Ovary (tissue), 7 donors: ENCODE measurements at regions not wholly inside any gene's neighbourhood (a gene's known extent, or its start where the extent isn't known, plus 50 kb on each side); places are given as distances from the start of the nearest gene placed in this dataset.

ENCODE experiments used
- DNase-seq, 5 donors: peaks; one replicate each; pipeline ENCODE4 v3.0.0-alpha.2; 2019 to 2020
- H3K27ac ChIP-seq, 2 donors: fragments of 200-600 bp; one replicate each; pipeline versions ENCODE4 v1.5.1 to v1.8.0; 2019 to 2022
- H3K27me3 ChIP-seq: fragments of 200-600 bp; one replicate; pipeline ENCODE4 v1.8.0; 2022
- H3K36me3 ChIP-seq: fragments of 200-600 bp; sonication (generic); one replicate; pipeline ENCODE4 v1.5.1; 2019
- H3K4me1 ChIP-seq: one replicate; pipeline ENCODE4 v1.8.1; 2013; ENCODE audit warnings: mild to moderate bottlenecking, moderate library complexity; ENCODE audit not compliant: insufficient read depth
- H3K4me3 ChIP-seq: fragments of 200-600 bp; sonication (generic); one replicate; pipeline ENCODE4 v1.5.1; 2017
- H3K9me3 ChIP-seq, 2 donors: fragments of 200-600 bp in 1 of 2; sonication (generic) in 1 of 2; one replicate each; pipeline versions ENCODE4 v1.5.1 to v1.8.1; 2013 to 2019; ENCODE audit warnings: mild to moderate bottlenecking in 1 of 2, moderate library complexity in 1 of 2
- CTCF ChIP-seq, 3 donors: fragments of 450-650 bp in 2 of 3; fragments of 200-600 bp in 1 of 3; IDR thresholded peaks; one replicate each; pipeline versions ENCODE4 v1.5.1 to v1.8.0; 2016 to 2022; ENCODE audit warnings: antibody characterized with exemption in 3 of 3, mild to moderate bottlenecking in 1 of 3
- EP300 ChIP-seq: sonication (generic); formaldehyde crosslinking; IDR thresholded peaks from one replicate; pipeline ENCODE4 v1.6.1; 2017; ENCODE audit warnings: antibody characterized with exemption
- POLR2A ChIP-seq: fragments of 450-650 bp; IDR thresholded peaks from one replicate; pipeline ENCODE4 v1.6.1; 2017; ENCODE audit warnings: antibody characterized with exemption, mild to moderate bottlenecking, moderate library complexity
- WGBS, 3 donors: extraction: QIAGEN DNeasy Blood & Tissue Kit in 1 of 3; methylation state at CpG; one replicate each; pipeline versions ENCODE4 v1.1.5 to v1.1.7; 2013 to 2017; 5-methylcytosine and 5-hydroxymethylcytosine counted together
- intact Hi-C, 4 donors: fragments of 100-400 bp; cut with DNase I; formaldehyde crosslinking; loops; one replicate each; pipeline versions ENCODE4 v1.11.0 to v1.15.1; 2022 to 2023
- donor health status: DM: no; HTN: no; CAD: no; lungs with moderate emphysema.
- donor health status: DM: no; HTN: no; CAD: no.
- donor health status: Bipolar disorder and iron deficiency.
- donor health status: DM: no; HTN: no; CAD: no.
- donor health status: DM: yes; HTN: yes; CAD: no.

- Histone ChIP-seq H3K4me3 (no peak overlapping the region), H3K4me1 (no peaks in the 10 kb centered on the region), H3K9me3 (no peaks in the 10 kb centered on the region), H3K27ac (no peak overlapping the region), H3K27me3 (peaks cover 6% of the 10 kb centered on the region), H3K36me3 (no peaks in the 10 kb centered on the region)
- 61 to 74% (median 63%) methylated on average over 4 of the region's 4 CpGs for WGBS, 3 donors
- intact Hi-C loops: no loop called here
- TF ChIP-seq CTCF (IDR thresholded peaks at IDR 0.05) (no peak), EP300 (no peak), POLR2A (no peak)
- DNase-seq: no peak
Observed at GRCh38 chr1:238653693-238654321, 732.6 kb upstream of the CHRM3 start.

GRCh38 chr1:238652346-238652968 is 733.9 kb upstream of the CHRM3 start:
- no peaks in the 10 kb centered on the region for H3K4me1 ChIP-seq

GRCh38 chr1:238649200-238649599 is 737.2 kb upstream of the CHRM3 start:
- Histone ChIP-seq H3K27ac (no peak overlapping the region), H3K4me1 (no peaks in the 10 kb centered on the region), H3K9me3 (no peaks in the 10 kb centered on the region), H3K4me3 (no peak overlapping the region), H3K27me3 (no peaks in the 10 kb centered on the region), H3K36me3 (no peaks in the 10 kb centered on the region)
- TF ChIP-seq CTCF (IDR thresholded peaks at IDR 0.05) (no peak), EP300 (no peak), POLR2A (no peak)
- DNase-seq: no peak
- intact Hi-C loops: no loop called here

More at GRCh38 chr1:238652346-238652968, 733.9 kb upstream of the CHRM3 start:
- WGBS, 3 donors: 85 to 90% (median 87%) methylated on average over 7 of the region's 7 CpGs
- no peak overlapping the region for H3K4me3 ChIP-seq
- H3K36me3 ChIP-seq: no peaks in the 10 kb centered on the region
- H3K27ac ChIP-seq: no peak overlapping the region
- no peaks in the 10 kb centered on the region for H3K9me3 ChIP-seq
- TF ChIP-seq EP300: no peak
- no peak for TF ChIP-seq POLR2A
- no peak for TF ChIP-seq CTCF (IDR thresholded peaks at IDR 0.05)
- DNase-seq: no peak
- intact Hi-C loops: no loop called here
- H3K27me3 ChIP-seq: peaks cover 6% of the 10 kb centered on the region

GRCh38 chr1:238648751-238649150 is 737.6 kb upstream of the CHRM3 start:
- intact Hi-C loops: no loop called here
- Histone ChIP-seq H3K36me3 (no peaks in the 10 kb centered on the region), H3K27me3 (no peaks in the 10 kb centered on the region), H3K27ac (no peak overlapping the region), H3K4me3 (no peak overlapping the region), H3K9me3 (no peaks in the 10 kb centered on the region), H3K4me1 (no peaks in the 10 kb centered on the region)
- no peak for DNase-seq
- 81 to 90% (median 81%) methylated on average over 4 of the region's 4 CpGs for WGBS, 3 donors
- TF ChIP-seq EP300 (no peak), POLR2A (no peak), CTCF (IDR thresholded peaks at IDR 0.05) (no peak)
